Left renal pelvis (tissue), 4 donors: ENCODE measurements at regions not wholly inside any gene's neighbourhood (a gene's known extent, or its start where the extent isn't known, plus 50 kb on each side); places are given as distances from the start of the nearest gene placed in this dataset.
A peak's percentile ranks its signal among the peaks of the same experiment; 100 is the strongest.

Source experiments
- DNase-seq, 4 donors: peaks; one replicate each; pipeline ENCODE4 v3.0.0-alpha.2; 2013; ENCODE audit warnings: low read depth in 4 of 4, low spot score in 3 of 4

DNA sequence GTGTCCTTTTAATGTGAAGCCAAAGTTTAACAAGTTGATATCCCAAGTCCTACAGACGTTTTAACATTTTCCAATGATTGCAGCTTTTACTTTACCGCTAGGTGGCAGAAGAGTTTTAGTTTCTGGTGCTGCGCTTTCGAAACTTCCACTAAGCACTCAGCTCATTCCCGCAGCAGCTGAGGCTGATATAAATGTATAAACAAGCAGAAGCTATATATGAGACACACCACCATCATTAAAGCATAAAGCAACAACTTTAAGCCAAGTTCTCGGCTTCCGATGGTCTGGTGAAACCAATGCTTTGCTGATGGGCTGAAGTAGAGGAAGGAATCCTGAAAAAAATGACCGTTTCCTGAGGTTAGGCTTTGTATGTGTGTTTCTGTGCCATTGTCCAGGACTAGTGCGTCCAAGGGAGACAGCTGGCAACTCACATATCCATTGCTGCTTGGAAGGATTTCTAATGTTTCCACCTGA, 753.9 kb downstream of the OLFM4 start:
- peak; percentile 41 to 58 (median 51) for DNase-seq

DNA sequence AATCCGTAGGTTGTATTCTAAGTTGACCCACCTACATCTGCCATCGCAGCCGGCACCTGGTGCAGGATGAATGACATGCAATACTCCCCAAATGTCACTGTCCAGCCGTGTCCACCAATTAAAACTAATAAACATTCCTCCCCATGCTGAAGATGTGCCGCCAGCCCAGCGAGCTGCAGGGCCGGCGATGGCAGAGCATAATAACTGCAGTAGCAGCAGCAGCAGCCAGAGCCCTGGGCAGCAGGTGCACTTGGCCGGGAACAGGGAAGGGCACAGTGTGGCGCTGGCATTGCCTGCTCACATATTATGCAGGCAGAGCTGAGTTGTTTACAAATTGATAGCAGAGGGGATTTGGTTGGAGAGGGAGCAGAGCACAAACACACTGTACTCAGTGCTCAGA, 754.9 kb downstream of the OLFM4 start:
- DNase-seq, result no peak

DNA sequence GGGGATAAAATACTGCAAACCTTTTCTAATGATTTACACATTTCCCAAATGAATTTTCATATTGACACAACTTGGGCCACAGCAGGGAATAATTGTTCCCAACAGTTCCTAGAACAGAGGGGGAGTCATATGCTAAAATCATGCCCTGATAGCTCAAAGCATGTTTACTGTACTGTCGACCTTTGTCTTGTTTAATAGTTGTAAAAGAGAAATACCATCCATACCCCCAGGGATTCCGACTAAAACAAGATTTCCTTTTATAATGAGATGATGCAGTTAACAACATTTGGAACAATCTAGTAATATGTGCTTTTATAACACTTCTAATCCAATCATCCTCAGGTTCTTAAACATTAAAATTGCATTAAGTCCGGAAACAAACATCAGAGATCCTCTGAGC, 759.7 kb downstream of the OLFM4 start:
- no peak for DNase-seq

DNA sequence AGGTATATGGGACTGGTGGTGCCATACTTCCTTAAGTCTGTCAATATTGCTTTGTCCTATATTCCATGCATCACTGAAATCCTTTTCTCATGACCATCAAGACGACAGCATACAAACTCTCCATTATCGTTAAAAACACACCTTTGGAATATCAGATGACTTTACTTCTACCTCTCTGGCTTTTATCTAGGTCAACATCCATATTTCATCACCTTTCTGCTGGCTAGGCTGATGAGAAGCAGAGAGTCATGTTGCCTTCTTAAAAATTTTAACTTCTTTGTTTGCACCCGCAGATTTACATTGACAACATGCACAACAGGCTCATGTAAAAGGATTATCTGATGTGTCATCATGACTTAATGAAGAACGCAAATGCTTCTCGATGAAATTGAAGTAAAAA, 771.4 kb downstream of the OLFM4 start:
- DNase-seq, result no peak

DNA sequence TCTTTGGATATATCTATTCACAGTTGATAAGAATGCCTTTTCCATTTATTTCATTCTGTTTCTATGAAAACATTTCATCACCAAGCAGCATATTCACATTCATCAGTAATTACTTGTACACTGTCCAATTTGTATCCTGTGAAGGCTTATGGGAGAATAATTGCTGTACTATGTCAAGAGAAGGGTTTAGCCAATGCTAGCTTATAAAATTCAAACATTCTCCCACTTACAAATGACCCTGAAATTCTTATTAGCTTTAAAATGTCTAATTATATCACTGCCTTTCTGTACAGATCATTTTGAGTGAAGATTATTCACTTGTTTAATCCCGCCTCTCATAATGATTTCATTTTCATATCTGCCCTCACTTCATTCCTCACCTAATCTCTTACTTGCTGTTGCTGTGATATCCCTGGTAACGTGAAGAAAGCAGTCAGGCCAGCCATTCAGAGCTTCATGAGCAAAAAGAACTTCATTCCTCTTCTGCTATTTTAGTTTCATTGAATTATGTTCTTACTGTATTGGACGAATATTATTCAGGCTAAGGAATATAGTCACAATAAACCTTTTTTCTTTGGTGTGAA, 778.7 kb downstream of the OLFM4 start:
- no peak for DNase-seq

DNA sequence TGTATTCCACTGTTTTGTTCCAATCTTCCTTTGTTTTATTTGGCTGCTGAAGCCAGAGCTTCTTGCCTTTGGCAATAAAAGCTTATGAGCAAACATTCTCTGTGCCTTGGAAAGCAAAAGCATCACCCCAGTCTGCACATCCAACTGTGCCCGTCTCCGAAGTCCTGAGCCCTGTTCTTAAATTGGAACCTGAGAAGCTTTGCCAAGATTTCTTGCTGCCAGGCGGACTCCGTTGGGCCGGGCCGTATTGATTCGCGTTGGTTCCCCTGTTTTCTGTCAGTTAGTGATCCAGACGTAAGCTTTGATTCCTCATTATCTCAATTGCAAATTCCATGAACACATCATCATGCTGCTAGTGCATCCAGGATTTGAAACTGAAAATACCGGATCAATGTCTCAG, 793.0 kb downstream of the OLFM4 start:
- DNase-seq, result no peak

DNA sequence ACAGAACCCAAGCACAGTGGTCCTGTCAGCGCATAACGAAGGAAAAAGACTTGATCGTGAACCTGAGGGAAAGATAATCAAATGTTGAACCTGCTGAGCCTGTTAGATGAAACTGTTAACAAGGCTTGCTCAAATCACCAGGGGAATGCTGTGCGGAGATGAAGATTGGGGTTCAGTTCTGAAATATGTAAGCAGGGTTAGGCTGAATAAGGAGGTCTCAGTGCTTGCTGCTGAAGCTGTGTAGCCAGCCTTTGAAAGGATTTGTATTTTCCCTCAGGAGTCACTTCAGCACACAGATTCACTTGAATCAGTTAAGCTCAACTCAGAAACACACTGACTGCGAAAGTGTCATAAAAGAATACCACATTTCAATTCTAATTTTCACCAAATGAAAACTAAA, 793.5 kb downstream of the OLFM4 start:
- DNase-seq, result no peak

DNA sequence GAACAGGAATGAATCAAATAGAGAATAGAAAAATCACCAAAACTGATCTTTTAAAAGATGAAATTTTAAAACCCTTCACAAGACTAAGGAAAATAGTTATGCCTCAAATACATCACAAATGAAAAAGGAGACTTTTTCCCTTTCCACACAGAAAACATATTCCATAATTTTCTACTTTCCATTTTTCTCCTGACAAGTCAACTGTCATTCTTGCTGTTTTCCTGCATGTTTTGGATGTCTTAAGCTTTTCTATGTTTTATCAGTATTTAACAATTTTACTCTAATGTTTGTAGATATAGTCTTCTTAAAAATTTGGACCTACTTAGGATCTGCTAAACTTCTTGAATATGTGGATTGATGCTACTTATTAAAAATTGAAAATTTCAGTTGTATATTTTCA, 810.8 kb downstream of the OLFM4 start:
- DNase-seq, result no peak

DNA sequence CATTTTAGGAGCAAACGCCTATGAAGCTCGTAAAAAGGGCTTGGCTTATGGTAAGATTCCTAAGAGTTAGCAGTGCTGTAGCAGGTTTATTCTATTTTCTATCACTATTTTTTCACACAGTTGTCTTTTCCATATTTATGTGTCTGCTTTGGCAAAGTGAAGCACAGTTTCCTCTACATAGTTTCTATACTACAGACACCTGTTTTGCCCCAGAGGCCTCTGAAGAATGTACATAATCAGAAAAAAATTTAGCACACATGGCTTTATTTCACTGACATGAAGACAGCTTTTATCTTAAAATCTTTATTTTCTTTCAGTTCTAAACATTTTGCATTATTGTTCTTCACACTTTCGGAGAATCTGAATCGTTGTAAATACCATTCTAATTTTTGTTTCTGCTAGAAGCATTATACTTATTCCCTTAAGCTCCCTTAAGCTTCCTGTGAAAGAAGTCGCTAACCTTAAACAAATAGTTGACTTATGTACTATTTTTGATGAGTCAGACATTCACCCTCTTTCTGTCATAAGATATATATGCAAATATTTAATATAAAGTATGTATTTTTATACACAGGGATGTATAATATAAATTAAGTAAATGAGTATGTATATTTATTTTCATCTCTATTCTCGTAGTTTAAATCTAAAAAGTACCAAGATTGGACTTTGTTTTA, 816.0 kb downstream of the OLFM4 start:
- no peak for DNase-seq

DNA sequence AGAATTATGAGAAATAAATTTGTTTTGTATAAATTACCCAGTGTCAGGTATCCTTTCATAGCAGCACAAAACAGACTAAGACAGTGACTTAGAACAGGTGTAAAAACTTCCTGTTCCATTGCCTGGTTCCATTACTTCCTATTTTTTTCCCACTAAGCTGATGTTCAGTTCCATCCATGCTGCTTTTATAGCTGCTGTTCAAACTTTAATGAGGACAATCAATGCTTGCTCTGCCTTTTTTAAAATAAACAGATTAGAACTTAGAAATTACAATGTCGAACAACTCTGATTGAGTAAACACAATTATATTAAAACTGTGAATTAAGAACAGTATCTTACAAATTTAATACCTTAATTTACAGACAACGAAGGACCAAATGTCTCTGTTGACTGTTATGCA, 818.9 kb downstream of the OLFM4 start:
- no peak for DNase-seq

DNA sequence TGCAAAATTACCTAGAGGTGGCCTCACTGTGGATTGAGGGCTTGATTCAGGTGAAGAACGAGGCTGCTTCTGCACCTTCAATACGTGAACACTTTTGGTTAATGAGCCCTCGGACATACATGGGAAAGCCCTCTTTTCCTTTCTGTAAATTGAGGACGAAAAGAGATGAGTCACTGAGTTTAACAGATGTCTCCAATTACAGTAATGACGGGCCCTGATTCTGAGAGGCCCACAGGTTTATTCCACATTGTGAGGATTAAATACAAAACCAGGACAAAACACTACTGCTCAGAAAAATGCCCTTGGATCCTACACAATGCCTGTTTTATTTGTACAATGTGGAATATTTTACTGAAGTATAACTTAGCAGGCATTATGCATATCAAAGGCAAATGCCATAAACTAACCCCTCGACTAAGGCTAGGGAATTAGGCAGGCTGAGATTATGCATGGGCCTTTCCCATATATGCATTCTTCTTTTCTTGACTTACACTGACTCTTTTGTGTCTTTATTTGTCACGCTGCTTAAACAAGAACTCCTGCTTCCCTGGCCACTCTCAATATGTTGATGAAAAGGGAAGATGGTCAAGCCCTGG, 819.9 kb downstream of the OLFM4 start:
- DNase-seq, result no peak

DNA sequence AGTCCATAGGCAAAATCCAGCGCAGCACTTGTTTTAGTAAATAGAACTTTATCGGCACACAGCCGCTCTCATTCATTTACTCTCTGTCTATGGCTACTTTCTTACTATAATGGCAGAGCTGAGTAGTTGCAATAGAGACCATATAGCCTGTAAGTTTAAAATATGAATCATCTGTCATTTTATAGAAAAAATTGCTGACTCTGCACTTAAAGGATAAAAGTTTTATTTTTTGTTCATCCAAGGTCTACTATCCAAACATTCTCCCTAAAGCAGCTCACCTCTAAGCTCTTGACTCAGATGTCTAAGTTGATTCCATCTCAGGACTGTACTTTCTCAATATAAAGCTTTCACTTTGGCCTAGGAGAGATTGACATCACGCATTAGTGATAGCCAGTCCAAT, 825.7 kb downstream of the OLFM4 start:
- DNase-seq, result no peak

DNA sequence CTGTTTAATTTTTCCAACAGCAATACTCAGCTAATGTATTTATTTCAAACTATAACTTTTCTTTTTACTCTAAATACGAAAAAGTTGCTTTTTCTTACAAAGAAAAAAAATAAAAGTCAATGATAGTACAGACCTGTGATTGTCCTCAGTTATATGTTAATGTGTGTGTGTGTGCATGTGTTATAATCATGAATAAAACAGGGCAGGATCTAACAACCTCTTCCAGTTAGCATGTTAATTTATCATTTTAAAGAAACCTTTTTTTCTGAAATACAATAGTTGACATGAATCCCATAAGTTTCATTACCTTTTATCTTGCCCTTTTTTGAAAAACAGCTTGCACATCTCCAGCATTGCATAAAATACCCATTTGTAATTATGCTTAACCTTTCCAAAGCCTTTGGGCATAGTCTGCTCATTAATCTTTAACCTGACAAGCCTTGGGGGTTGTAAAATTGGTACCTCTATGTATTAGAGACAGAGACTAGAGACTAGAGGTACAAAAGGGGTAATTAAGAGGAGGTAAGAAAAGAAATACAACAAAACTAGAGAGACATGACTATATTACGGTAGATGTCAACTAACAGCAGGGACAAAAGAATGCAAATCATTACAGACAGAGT, 828.1 kb downstream of the OLFM4 start:
- DNase-seq, result no peak

DNA sequence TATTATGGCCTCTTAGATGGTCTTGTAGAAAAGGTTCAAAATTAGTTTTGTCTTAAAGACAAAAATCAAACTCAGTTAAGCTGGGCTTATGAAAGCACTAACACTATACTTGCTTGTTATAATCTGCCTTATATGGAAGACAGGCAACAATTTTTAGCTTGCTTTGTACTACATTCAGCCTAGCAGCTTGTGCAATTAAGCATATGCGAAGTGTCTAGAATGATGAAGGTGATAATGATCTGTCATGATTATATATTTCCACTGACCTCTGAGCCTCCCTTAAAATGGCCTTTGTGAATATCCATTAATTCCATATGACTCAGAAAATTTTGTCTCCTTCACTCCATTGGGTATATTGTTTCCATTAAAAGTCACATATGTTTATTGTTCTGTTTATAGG, 834.9 kb downstream of the OLFM4 start:
- no peak for DNase-seq

DNA sequence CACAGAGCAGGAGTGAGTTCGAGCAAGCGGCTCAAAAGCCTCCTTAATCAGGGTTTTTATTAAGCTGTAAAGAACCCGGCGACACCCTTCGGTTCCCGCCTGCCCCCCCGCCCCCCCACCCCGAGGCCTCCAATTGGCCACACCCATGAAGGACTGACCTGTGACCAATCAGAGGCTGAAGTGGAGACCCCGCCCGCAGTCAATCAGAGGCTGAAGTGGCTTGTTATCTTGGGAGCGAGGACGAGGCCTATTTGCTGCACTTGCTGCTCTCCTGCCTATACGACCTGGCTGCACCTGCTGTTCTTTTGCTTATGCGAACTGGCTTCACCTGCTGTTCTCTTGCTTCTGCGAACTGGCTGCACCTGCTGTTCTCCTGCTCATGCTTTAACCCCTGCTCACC, 844.9 kb downstream of the OLFM4 start:
- DNase-seq, result no peak

DNA sequence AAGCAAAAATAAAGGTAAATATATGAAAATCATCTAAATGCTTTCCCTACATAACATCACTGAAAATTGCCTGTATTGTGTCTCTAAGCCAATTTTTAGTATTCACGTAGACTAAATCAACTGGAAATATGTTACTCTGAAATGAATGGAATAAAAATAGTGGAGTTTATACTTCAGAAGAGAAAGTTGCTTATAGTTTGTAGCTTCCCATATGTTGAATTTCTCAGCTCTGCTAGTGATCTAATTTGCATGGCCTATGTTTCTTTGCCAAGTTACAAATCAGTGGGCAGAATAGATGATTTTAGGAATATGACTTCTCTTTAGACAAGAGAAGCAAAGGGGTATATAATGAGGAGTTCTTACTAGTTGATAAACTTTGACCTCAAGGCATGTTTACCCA, 850.2 kb downstream of the OLFM4 start:
- DNase-seq, result no peak

DNA sequence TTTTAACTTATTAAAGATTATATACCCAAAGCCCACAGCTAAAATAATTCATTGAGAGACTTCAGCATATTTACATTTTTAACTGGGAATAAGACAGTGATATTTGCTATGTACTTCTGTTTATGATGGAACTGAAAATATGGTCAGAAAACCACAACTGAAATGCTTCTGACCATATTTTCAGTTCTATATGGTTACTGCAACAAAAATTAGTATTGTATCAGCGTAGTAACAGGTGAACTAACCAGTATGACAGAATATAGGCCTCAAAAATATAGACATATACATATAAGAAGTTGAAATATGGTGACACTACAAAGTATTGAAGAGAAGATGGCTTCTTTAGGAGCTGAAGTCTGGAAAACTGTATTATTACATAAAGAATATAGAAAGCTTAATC, 857.4 kb downstream of the OLFM4 start:
- no peak for DNase-seq

DNA sequence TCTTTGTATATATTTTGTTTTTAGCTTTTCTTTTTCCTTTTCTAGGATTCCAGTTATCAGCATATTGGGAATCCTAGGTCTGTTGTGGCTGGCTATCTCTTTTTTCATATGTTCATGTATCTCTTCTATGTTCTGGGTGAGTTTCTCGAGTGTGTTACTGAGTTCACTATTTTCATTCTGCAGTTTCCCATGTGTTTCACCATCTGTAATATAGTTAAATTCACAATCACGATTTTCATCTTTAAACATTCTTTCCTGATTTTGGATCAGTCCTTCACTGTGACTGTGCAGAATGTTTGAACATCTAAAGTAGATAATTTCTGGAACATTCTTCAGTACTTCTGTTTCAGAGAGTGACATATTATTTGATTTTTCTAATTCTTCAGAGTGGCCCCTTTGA, 862.1 kb downstream of the OLFM4 start:
- DNase-seq, result no peak

DNA sequence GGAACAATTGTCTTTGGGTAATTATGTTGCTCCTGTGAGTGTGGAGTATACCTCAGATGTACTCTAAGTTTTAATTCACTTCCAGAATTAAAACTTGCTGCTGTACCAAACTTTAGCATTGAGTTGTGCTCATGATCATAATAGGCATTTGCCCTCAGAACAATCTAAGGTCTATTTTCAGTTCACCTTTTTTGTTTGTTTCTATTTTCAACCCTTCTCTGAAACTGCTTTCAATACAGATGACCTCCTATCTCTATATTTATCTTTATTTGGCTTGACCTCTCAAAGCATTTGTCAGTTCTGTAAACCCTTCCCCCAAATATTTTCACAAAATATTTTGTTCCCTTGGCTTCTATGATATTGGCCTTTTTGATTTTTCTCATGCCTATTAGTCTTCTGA, 873.0 kb downstream of the OLFM4 start:
- DNase-seq, result no peak

DNA sequence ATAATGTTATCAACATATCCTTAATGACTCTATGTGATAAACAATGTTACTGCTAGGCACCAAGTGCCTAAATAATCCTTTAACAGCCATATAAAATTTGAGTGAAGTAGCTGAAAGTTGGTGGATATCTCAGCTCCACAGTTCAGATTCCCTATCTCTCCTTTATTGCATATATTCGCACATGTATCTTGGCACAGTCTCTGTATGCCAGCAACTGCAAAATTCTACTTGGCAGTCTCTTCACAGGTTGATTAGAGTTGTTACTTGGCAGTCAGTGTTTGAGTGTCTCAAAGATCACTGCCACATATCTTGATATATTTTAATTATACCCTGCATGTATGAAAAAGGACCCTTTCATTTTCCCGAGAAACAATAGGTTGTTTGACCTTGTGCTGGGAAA, 879.3 kb downstream of the OLFM4 start:
- no peak for DNase-seq

DNA sequence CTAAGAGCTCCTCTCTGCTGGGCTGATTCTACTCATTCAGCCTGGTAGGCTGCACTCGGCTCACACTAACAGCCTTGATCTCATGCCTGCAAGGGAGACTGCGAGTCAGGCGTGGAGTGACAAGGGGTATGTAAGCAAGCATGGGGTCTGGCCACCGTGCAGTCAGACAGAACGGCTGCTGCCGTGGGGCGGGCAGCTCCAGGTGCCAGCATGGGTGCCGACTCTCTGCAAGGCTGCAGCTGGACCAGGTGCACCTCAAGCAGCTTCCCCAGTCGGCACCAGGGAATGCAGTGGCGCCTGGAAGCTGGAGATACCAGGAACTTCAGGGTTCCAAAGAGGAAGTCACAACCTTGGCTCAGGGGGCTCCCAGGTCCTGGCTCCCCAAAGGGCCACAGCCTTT, 892.3 kb downstream of the OLFM4 start:
- DNase-seq, result no peak

DNA sequence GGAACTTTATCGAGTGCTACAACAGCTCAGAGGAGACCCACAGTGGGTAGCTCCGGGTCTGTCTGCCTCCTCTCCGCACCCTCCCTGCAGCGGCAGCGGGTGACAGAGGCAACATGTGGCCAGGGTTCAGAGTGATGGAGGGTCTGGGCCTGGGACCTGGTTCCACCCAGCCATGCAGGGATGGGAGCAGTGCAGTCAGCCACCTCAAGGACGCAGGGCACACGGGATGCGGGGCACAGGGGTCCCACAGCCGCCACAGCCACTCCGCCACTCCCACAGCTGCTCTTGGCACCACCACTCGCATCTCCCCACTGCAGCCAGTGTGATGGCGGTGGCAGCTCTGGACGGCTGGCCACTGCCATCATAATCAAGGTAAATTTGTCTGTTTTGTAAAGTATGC, 892.9 kb downstream of the OLFM4 start:
- no peak for DNase-seq
